Naive thymus-derived CD4-positive, alpha-beta T cell (primary cell): ENCODE measurements at regions not wholly inside any gene's neighbourhood (a gene's known extent, or its start where the extent isn't known, plus 50 kb on each side); places are given as distances from the start of the nearest gene placed in this dataset.
"Not testable (repeated sequence)": the region's sequence is repeated elsewhere in the genome, so short reads cannot be mapped to it uniquely, and the experiment has no call there.

Source experiments
- ATAC-seq: fragments of 150-1000 bp; cut with Tn5 transposase; 2 replicates; pipeline ENCODE4 v1.10.0; 2021; ENCODE audit warnings: mild to moderate bottlenecking, moderate library complexity
- CTCF ChIA-PET: fragments of 350-600 bp; sonication (Branson Sonifier 250); formaldehyde crosslinking; loops from one replicate; lab custom pipeline; 2021; ENCODE audit warnings: antibody characterized with exemption; lab: Charles Lee
- POLR2A ChIA-PET: fragments of 350-600 bp; sonication (Branson Sonifier 250); formaldehyde crosslinking; loops from one replicate; lab custom pipeline; 2021; ENCODE audit warnings: antibody characterized with exemption, inconsistent platforms; lab: Charles Lee
- DNase-seq, 9 donors: peaks; one replicate each; pipeline versions ENCODE4 v3.0.0 to v3.0.0-alpha.2; 2020 to 2022; ENCODE audit warnings: mixed read lengths in 1 of 9
- H3K27ac ChIP-seq: one replicate; pipeline ENCODE4 v1.7.0; 2013; ENCODE audit warnings: mild to moderate bottlenecking, low read depth, low read length, moderate library complexity
- H3K27me3 ChIP-seq, 2 donors: one replicate each; pipeline ENCODE4 v1.7.0; 2013; ENCODE audit warnings: low read length in 2 of 2, mild to moderate bottlenecking in 2 of 2, moderate library complexity in 2 of 2; ENCODE audit not compliant: control insufficient read depth in 2 of 2, insufficient read depth in 2 of 2
- H3K36me3 ChIP-seq, 3 experiments: 1 replicate in 2 of 3; 2 replicates in 1 of 3; pipeline ENCODE4 v1.7.0; 2013; ENCODE audit warnings: low read length in 3 of 3, mild to moderate bottlenecking in 3 of 3, moderate library complexity in 1 of 3; ENCODE audit not compliant: insufficient read depth in 3 of 3, control insufficient read depth in 2 of 3
- H3K4me1 ChIP-seq, 2 donors: one replicate each; pipeline ENCODE4 v1.7.0; 2013; ENCODE audit warnings: low read length in 2 of 2, mild to moderate bottlenecking in 2 of 2, moderate library complexity in 1 of 2; ENCODE audit not compliant: control insufficient read depth in 2 of 2, insufficient read depth in 2 of 2
- H3K4me3 ChIP-seq: 2 replicates; pipeline ENCODE4 v1.7.0; 2013; ENCODE audit warnings: mild to moderate bottlenecking, low read length
- H3K9me3 ChIP-seq, 3 experiments: 1 replicate in 2 of 3; 2 replicates in 1 of 3; pipeline ENCODE4 v1.7.0; 2013; ENCODE audit warnings: low read length in 3 of 3; ENCODE audit not compliant: control insufficient read depth in 2 of 3
- H3K27ac Mint-ChIP-seq, 9 donors: one replicate each; pipeline ENCODE4 v1.8.0; 2020 to 2022; ENCODE audit warnings: mixed read lengths in 9 of 9, mild to moderate bottlenecking in 8 of 9, moderate library complexity in 5 of 9, inconsistent platforms in 2 of 9
- H3K27me3 Mint-ChIP-seq, 5 donors: one replicate each; pipeline ENCODE4 v1.8.0; 2021 to 2022; ENCODE audit warnings: mixed read lengths in 5 of 5, mild to moderate bottlenecking in 1 of 5
- H3K36me3 Mint-ChIP-seq, 5 donors: one replicate each; pipeline ENCODE4 v1.8.0; 2020 to 2022; ENCODE audit warnings: mixed read lengths in 5 of 5, mild to moderate bottlenecking in 3 of 5, inconsistent platforms in 1 of 5
- H3K4me1 Mint-ChIP-seq, 7 donors: one replicate each; pipeline ENCODE4 v1.8.0; 2020 to 2022; ENCODE audit warnings: mixed read lengths in 7 of 7, mild to moderate bottlenecking in 3 of 7, inconsistent platforms in 1 of 7
- H3K4me3 Mint-ChIP-seq, 10 donors: one replicate each; pipeline ENCODE4 v1.8.0; 2020 to 2022; ENCODE audit warnings: mild to moderate bottlenecking in 10 of 10, mixed read lengths in 10 of 10, moderate library complexity in 6 of 10, inconsistent platforms in 2 of 10
- H3K9me3 Mint-ChIP-seq, 11 donors: one replicate each; pipeline ENCODE4 v1.8.0; 2020 to 2022; ENCODE audit warnings: mixed read lengths in 11 of 11, mild to moderate bottlenecking in 4 of 11, inconsistent platforms in 1 of 11, moderate library complexity in 1 of 11
- intact Hi-C, 2 donors: fragments of 100-400 bp; cut with micrococcal nuclease; formaldehyde crosslinking; loops; one replicate each; pipeline ENCODE4 v1.15.1; 2023

DNA sequence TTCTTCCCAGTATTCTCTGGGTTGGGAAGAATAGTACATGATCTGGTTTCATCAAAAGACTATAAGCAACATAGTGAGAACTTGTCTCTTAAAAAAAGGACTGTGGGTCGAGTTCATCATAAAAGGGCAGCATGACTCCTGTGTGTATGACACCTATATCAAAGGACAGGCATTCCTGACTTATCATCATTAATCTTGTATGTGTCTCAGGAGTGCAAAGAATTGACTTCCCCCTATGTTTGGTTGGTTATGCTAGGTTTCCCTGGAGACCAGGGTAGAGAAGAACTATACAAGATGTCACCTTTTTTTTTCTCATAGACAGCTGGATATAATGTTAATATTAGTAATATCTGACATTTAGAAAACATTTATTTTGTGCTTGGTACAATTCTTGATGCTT lies 173.1 kb upstream of the ANKRD55 start:
- no peaks in the 10 kb centered on the region for H3K4me1 Mint-ChIP-seq
- no peak overlapping the region for H3K27ac Mint-ChIP-seq
- H3K27me3 Mint-ChIP-seq = no peaks in the 10 kb centered on the region
- no peak overlapping the region for H3K4me3 Mint-ChIP-seq
- Histone ChIP-seq H3K27me3 (no peaks in the 10 kb centered on the region), H3K36me3 (no peaks in the 10 kb centered on the region), H3K27ac (no peak overlapping the region), H3K9me3 (no peaks in the 10 kb centered on the region), H3K4me3 (no peak overlapping the region), H3K4me1 (no peaks in the 10 kb centered on the region)
- ChIA-PET POLR2A (no interaction called here), CTCF (no interaction called here)
- intact Hi-C loops = no loop called here
- ATAC-seq = no peak
- no peak for DNase-seq
- peaks cover 0 to 6% (median 0%) of the 10 kb centered on the region in 11 donors for H3K9me3 Mint-ChIP-seq
- no peaks in the 10 kb centered on the region for H3K36me3 Mint-ChIP-seq

DNA sequence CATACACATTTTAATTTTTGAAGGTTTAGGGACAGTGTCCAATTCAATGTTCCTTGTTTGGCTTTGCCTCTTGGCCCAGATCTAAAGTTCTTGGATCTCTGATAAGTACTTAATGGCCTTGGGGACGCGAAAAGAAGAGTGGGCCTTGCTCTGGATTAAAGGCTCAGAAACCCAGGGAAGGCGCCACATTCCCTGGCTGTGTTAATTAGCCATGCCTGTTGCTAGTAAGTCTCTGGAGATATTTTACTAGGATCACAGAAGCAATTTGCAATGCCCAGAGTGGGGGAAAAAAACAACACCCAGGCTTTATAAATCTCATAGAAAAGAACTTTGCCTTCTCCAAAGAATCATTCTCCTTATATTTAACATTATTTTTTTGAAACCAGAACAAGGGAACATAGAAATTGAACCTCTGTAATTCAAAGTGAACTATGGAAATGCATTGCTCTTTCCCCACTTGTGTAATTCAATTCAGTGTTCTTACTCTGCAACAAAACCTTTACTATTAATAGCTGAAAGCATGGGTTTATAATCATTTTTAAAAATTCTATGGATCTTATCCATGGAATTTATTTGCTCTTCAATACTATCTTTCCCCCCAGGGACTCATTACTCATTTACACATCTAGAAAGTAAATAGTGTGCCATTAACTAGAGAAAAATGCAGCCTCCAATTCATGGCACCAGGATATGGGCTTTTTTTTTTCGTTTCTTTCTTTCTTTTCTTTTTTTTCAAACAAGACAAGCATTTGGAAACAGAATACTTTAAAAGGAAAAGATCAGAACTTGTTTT lies 172.2 kb upstream of the ANKRD55 start:
- Mint-ChIP-seq H3K4me3 (no peak overlapping the region), H3K27me3 (no peaks in the 10 kb centered on the region), H3K4me1 (no peaks in the 10 kb centered on the region), H3K36me3 (peaks cover 0 to under 1% (median 0%) of the 10 kb centered on the region in 5 donors), H3K27ac (no peak overlapping the region), H3K9me3 (peaks cover 0 to 6% (median 0%) of the 10 kb centered on the region in 11 donors)
- ATAC-seq = no peak
- no peaks in the 10 kb centered on the region for H3K27me3 ChIP-seq
- intact Hi-C loops = no loop called here
- no peaks in the 10 kb centered on the region for H3K9me3 ChIP-seq
- no peak for DNase-seq
- CTCF ChIA-PET = no interaction called here
- H3K36me3 ChIP-seq = no peaks in the 10 kb centered on the region
- no peak overlapping the region for H3K27ac ChIP-seq
- no peak overlapping the region for H3K4me3 ChIP-seq
- no peaks in the 10 kb centered on the region for H3K4me1 ChIP-seq
- POLR2A ChIA-PET = no interaction called here

DNA sequence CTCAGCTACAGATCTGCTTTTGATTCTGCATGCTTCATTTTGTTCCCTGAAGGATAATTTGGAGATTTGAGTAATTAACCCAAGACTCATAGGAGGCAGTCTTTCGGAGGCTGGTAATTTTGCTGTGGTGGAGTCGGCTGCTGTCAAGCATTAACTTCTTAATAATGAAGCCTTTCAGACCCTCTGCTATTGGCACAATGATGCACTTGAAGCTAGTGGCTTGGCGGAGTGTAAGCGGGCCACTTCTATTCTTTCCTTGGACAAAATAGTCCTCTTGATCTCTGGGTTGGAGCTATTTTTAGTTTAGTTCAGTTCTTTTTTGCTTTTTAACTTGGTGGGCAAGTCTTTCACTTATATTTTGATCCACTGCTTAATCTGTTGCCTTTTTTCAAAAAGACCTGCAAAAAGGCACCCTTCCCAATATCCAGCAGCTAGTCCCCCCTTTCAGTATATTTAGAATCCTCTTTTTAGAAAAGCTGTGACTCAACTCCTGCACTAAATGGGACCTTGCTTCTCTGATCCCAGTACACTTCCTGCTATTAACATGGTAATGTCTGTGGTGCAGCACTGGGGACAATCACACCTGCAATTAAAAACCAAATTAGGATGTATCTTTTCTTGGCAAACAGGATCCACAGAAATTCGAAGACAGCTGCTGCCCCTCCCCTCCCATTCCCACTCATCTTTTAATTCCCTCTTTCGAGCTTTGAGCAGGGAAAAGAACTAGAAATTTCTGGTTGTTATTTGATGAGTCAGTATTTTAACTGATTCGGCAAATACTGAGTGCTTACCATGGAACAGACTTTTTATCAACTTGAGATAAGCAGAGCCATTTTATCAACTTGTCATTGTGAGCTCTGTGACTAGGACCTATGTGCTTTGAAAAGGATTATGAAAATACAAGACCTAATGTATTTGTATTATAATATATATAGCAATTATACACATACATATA lies 169.4 kb upstream of the ANKRD55 start:
- Histone ChIP-seq H3K36me3 (no peaks in the 10 kb centered on the region), H3K4me3 (no peak overlapping the region), H3K27ac (no peak overlapping the region), H3K9me3 (no peaks in the 10 kb centered on the region), H3K4me1 (no peaks in the 10 kb centered on the region), H3K27me3 (no peaks in the 10 kb centered on the region)
- H3K27ac Mint-ChIP-seq = no peak overlapping the region
- ChIA-PET CTCF (no interaction called here), POLR2A (interaction anchor here (0.6 kb wide), 2 partner anchors 10 to 62 kb away, joined by 3 to 4 read pairs; no protein-coding TSS in a partner anchor)
- DNase-seq (no peak), ATAC-seq (no peak)
- no peaks in the 10 kb centered on the region for H3K27me3 Mint-ChIP-seq
- peaks cover 0 to 2% (median 0%) of the 10 kb centered on the region in 5 donors for H3K36me3 Mint-ChIP-seq
- H3K4me1 Mint-ChIP-seq = no peaks in the 10 kb centered on the region
- intact Hi-C loops = no loop called here
- peaks cover 0 to 11% (median 0%) of the 10 kb centered on the region in 11 donors for H3K9me3 Mint-ChIP-seq
- no peak overlapping the region for H3K4me3 Mint-ChIP-seq

DNA sequence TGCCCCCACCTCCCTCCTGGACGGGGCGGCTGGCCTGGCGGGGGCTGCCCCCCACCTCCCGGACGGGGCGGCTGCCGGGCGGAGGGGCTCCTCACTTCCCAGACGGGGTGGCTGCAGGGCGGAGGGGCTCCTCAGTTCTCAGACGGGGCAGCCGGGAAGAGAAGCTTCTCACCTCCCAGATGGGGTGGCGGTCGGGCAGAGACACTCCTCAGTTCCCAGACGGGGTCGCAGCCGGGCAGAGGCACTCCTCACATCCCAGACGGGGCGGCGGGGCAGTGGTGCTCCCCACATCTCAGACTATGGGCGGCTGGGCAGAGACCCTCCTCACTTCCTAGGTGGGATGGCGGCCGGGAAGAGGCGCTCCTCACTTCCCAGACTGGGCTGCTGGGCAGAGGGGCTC lies 164.7 kb upstream of the ANKRD55 start:
- H3K36me3 ChIP-seq, H3K27me3 ChIP-seq, H3K27ac Mint-ChIP-seq, CTCF ChIA-PET, H3K4me1 ChIP-seq, H3K9me3 ChIP-seq, DNase-seq, H3K4me1 Mint-ChIP-seq, H3K4me3 ChIP-seq, ATAC-seq, H3K4me3 Mint-ChIP-seq, H3K27ac ChIP-seq, intact Hi-C loops, H3K27me3 Mint-ChIP-seq: not testable (repeated sequence)
- Mint-ChIP-seq H3K36me3 (peaks cover 4 to 16% (median 14%) of the 10 kb centered on the region in 5 donors), H3K9me3 (peaks cover 6 to 38% (median 20%) of the 10 kb centered on the region in 11 donors)
- POLR2A ChIA-PET = interaction anchor here (0.7 kb wide), 1 partner anchor 14 kb away, joined by 3 read pairs; no protein-coding TSS in a partner anchor

DNA sequence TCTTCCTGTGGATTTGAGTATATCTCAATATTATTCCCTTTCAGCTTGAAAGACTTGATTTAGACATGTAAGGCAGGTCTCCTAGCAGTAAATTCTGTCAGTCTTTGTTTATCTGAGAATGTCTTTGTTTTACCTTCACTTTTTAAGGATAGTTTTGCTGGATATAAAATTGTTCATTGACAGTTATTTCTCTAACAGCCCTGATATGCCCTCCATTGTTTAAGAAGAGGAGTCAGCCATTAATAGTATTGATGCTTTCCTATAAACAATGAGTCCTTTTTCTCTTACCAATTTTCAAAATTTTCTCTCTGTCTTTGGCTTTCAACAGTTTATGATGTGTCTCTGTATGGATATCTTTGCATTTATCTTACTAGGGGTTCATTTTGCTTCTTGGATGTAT lies 163.5 kb upstream of the ANKRD55 start:
- peaks cover 4 to 16% (median 14%) of the 10 kb centered on the region in 5 donors for H3K36me3 Mint-ChIP-seq
- peaks cover 6 to 38% (median 20%) of the 10 kb centered on the region in 11 donors for H3K9me3 Mint-ChIP-seq
- CTCF ChIA-PET = no interaction called here

DNA sequence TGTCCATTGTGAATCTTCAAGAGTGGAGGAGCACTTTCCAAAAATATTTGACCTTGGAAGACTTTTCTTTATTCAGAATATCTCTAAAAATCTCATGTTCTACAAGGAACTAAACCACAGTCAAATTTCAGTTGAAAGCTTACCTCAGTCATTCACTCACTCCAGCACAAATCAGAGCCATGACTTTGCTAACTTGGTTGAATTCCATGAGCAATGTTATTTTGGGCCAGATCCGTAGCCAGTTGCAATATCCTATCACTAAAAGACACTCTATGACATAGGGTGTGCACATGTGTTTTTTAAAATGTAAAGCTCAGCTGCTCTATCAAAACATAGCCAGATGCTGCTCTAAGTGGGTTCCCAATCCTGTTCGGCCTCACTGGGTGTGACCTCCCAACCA lies 156.1 kb upstream of the ANKRD55 start:
- DNase-seq (no peak), ATAC-seq (no peak)
- Histone ChIP-seq H3K9me3 (no peaks in the 10 kb centered on the region), H3K4me1 (no peaks in the 10 kb centered on the region), H3K4me3 (no peak overlapping the region), H3K36me3 (no peaks in the 10 kb centered on the region), H3K27ac (no peak overlapping the region), H3K27me3 (no peaks in the 10 kb centered on the region)
- H3K4me1 Mint-ChIP-seq = peaks cover 0 to 8% (median 0%) of the 10 kb centered on the region in 7 donors
- H3K9me3 Mint-ChIP-seq = peaks cover 0 to 18% (median 3%) of the 10 kb centered on the region in 11 donors
- H3K4me3 Mint-ChIP-seq = no peak overlapping the region
- H3K27me3 Mint-ChIP-seq = peaks cover 0 to 6% (median 0%) of the 10 kb centered on the region in 5 donors
- ChIA-PET CTCF (no interaction called here), POLR2A (no interaction called here)
- H3K27ac Mint-ChIP-seq = no peak overlapping the region
- intact Hi-C loops = no loop called here
- peaks cover 0 to 15% (median 0%) of the 10 kb centered on the region in 5 donors for H3K36me3 Mint-ChIP-seq

More for the DNA sequence above, 163.5 kb upstream of the ANKRD55 start:
- peaks cover 0 to 4% (median 0%) of the 10 kb centered on the region in 3 experiments for H3K9me3 ChIP-seq
- H3K4me3 ChIP-seq = no peak overlapping the region
- H3K27me3 ChIP-seq = no peaks in the 10 kb centered on the region
- no peak for ATAC-seq
- intact Hi-C loops = no loop called here
- no peak overlapping the region for H3K4me3 Mint-ChIP-seq
- H3K4me1 ChIP-seq = no peaks in the 10 kb centered on the region
- no peaks in the 10 kb centered on the region for H3K27me3 Mint-ChIP-seq
- H3K27ac Mint-ChIP-seq = no peak overlapping the region
- H3K4me1 Mint-ChIP-seq = peaks cover 0 to 8% (median 0%) of the 10 kb centered on the region in 7 donors
- H3K36me3 ChIP-seq = no peaks in the 10 kb centered on the region
- H3K27ac ChIP-seq = no peak overlapping the region
- POLR2A ChIA-PET = no interaction called here
- DNase-seq = no peak
